ENCODE measurements at regions not wholly inside any gene's neighbourhood (a gene's known extent, or its start where the extent isn't known, plus 50 kb on each side); places are given as distances from the start of the nearest gene placed in this dataset.

- ChIA-PET POLR2A (no interaction called here), CTCF (no interaction called here)
- Histone ChIP-seq H3K4me3 (ENCODE audit: control insufficient read depth in 1 of 2, extremely low read depth in 1 of 2, low read length in 1 of 2) (no peak overlapping the region), H3K27ac (ENCODE audit: low read length) (no peak overlapping the region), H3K36me3 (ENCODE audit: control insufficient read depth in 2 of 2, extremely low read depth in 1 of 2, insufficient read depth in 1 of 2, low read length in 1 of 2) (no peaks in the 10 kb centered on the region), H3K27me3 (replicated peaks in 1 of 2; ENCODE audit: control insufficient read depth in 2 of 2, extremely low read depth in 1 of 2, insufficient read depth in 2 of 2, low read length in 1 of 2) (no peaks in the 10 kb centered on the region), H3K9me3 (no peaks in the 10 kb centered on the region), H3K4me1 (ENCODE audit: control insufficient read depth in 1 of 2, extremely low read depth in 1 of 2, insufficient read depth in 2 of 2, low read length in 2 of 2) (no peaks in the 10 kb centered on the region)
- no peak for DNase-seq
- WGBS (ENCODE audit: insufficient coverage) = no CpG with 5 or more reads among the region's 2 CpGs
- peaks cover 3 to 18% (median 3%) of the 10 kb centered on the region in 3 donors for H3K9me3 Mint-ChIP-seq
- H3K4me1 Mint-ChIP-seq = peaks cover 0 to 7% (median 0%) of the 10 kb centered on the region in 3 donors
- no peak for ATAC-seq (replicated peaks in 1 of 4)
- no peak overlapping the region for H3K4me3 Mint-ChIP-seq
- H3K27ac Mint-ChIP-seq = no peak overlapping the region
- H3K36me3 Mint-ChIP-seq = no peaks in the 10 kb centered on the region
- peaks cover 0 to 14% of the 10 kb centered on the region in 2 donors for H3K27me3 Mint-ChIP-seq
Measured at GRCh38 chr10:44725404-44725803, 185.7 kb upstream of the TMEM72 start.

- Histone ChIP-seq H3K4me1 (ENCODE audit: control insufficient read depth in 1 of 2, extremely low read depth in 1 of 2, insufficient read depth in 2 of 2, low read length in 2 of 2) (no peaks in the 10 kb centered on the region), H3K36me3 (ENCODE audit: control insufficient read depth in 2 of 2, extremely low read depth in 1 of 2, insufficient read depth in 1 of 2, low read length in 1 of 2) (no peaks in the 10 kb centered on the region), H3K27ac (ENCODE audit: low read length) (no peak overlapping the region), H3K4me3 (ENCODE audit: control insufficient read depth in 1 of 2, extremely low read depth in 1 of 2, low read length in 1 of 2) (no peak overlapping the region), H3K9me3 (no peaks in the 10 kb centered on the region), H3K27me3 (replicated peaks in 1 of 2; ENCODE audit: control insufficient read depth in 2 of 2, extremely low read depth in 1 of 2, insufficient read depth in 2 of 2, low read length in 1 of 2) (peaks cover 0 to 3% of the 10 kb centered on the region in 2 experiments)
- WGBS (ENCODE audit: insufficient coverage) = 70% methylated on average over 2 of the region's 2 CpGs
- Mint-ChIP-seq H3K36me3 (no peaks in the 10 kb centered on the region), H3K27me3 (peaks cover 1 to 16% of the 10 kb centered on the region in 2 donors), H3K9me3 (peaks cover 5 to 25% (median 6%) of the 10 kb centered on the region in 3 donors), H3K4me1 (no peaks in the 10 kb centered on the region), H3K4me3 (no peak overlapping the region), H3K27ac (no peak overlapping the region)
- ChIA-PET POLR2A (no interaction called here), CTCF (interaction anchor here in 1 of 2 donors (0.5 kb wide), 1 partner anchor 13 kb away, joined by 4 read pairs; no protein-coding TSS in a partner anchor)
- DNase-seq (no peak), ATAC-seq (replicated peaks in 1 of 4) (no peak)
Measured at GRCh38 chr10:44731283-44731682, 179.9 kb upstream of the TMEM72 start.

- no CpG with 5 or more reads among the region's 5 CpGs for WGBS (ENCODE audit: insufficient coverage)
Measured at GRCh38 chr10:44733501-44734488, 177.3 kb upstream of the TMEM72 start.

GRCh38 chr10:44742248-44742647 is 168.9 kb upstream of the TMEM72 start:
- Mint-ChIP-seq H3K27me3 (peaks cover 2 to 20% of the 10 kb centered on the region in 2 donors), H3K36me3 (no peaks in the 10 kb centered on the region), H3K9me3 (no peaks in the 10 kb centered on the region), H3K4me1 (no peaks in the 10 kb centered on the region), H3K27ac (no peak overlapping the region), H3K4me3 (no peak overlapping the region)
- Histone ChIP-seq H3K27me3 (replicated peaks in 1 of 2; ENCODE audit: control insufficient read depth in 2 of 2, extremely low read depth in 1 of 2, insufficient read depth in 2 of 2, low read length in 1 of 2) (peaks cover 0 to 3% of the 10 kb centered on the region in 2 experiments), H3K27ac (ENCODE audit: low read length) (no peak overlapping the region), H3K9me3 (no peaks in the 10 kb centered on the region), H3K4me3 (ENCODE audit: control insufficient read depth in 1 of 2, extremely low read depth in 1 of 2, low read length in 1 of 2) (no peak overlapping the region), H3K4me1 (ENCODE audit: control insufficient read depth in 1 of 2, extremely low read depth in 1 of 2, insufficient read depth in 2 of 2, low read length in 2 of 2) (no peaks in the 10 kb centered on the region), H3K36me3 (ENCODE audit: control insufficient read depth in 2 of 2, extremely low read depth in 1 of 2, insufficient read depth in 1 of 2, low read length in 1 of 2) (no peaks in the 10 kb centered on the region)
- ATAC-seq (replicated peaks in 1 of 4) (no peak), DNase-seq (no peak)
- ChIA-PET CTCF (no interaction called here), POLR2A (interaction anchor here in 1 of 2 donors (0.6 kb wide), 1 partner anchor 1557 kb away, joined by 3 read pairs; no protein-coding TSS in a partner anchor)
- no CpG with 5 or more reads among the region's 4 CpGs for WGBS (ENCODE audit: insufficient coverage)

More at GRCh38 chr10:44733501-44734488, 177.3 kb upstream of the TMEM72 start:
- H3K9me3 Mint-ChIP-seq = peaks cover 5 to 19% (median 6%) of the 10 kb centered on the region in 3 donors
- DNase-seq (no peak), ATAC-seq (replicated peaks in 1 of 4) (no peak)
- POLR2A ChIA-PET = no interaction called here
- no peaks in the 10 kb centered on the region for H3K36me3 Mint-ChIP-seq
- H3K4me1 ChIP-seq (ENCODE audit: control insufficient read depth in 1 of 2, extremely low read depth in 1 of 2, insufficient read depth in 2 of 2, low read length in 2 of 2) = no peaks in the 10 kb centered on the region
- H3K27me3 ChIP-seq (replicated peaks in 1 of 2; ENCODE audit: control insufficient read depth in 2 of 2, extremely low read depth in 1 of 2, insufficient read depth in 2 of 2, low read length in 1 of 2) = peaks cover 0 to 3% of the 10 kb centered on the region in 2 experiments
- no peaks in the 10 kb centered on the region for H3K4me1 Mint-ChIP-seq
- H3K4me3 ChIP-seq (ENCODE audit: control insufficient read depth in 1 of 2, extremely low read depth in 1 of 2, low read length in 1 of 2) = no peak overlapping the region
- H3K27me3 Mint-ChIP-seq = peaks cover 1 to 31% of the 10 kb centered on the region in 2 donors
- H3K27ac Mint-ChIP-seq = no peak overlapping the region
- no peak overlapping the region for H3K4me3 Mint-ChIP-seq
- H3K27ac ChIP-seq (ENCODE audit: low read length) = no peak overlapping the region
- CTCF ChIA-PET = no interaction called here
- H3K36me3 ChIP-seq (ENCODE audit: control insufficient read depth in 2 of 2, extremely low read depth in 1 of 2, insufficient read depth in 1 of 2, low read length in 1 of 2) = no peaks in the 10 kb centered on the region
- H3K9me3 ChIP-seq = no peaks in the 10 kb centered on the region

GRCh38 chr10:44743535-44743934 is 167.6 kb upstream of the TMEM72 start:
- CTCF ChIA-PET = no interaction called here

GRCh38 chr10:44745920-44746319 is 165.2 kb upstream of the TMEM72 start:
- Histone ChIP-seq H3K27ac (ENCODE audit: low read length) (no peak overlapping the region), H3K9me3 (no peaks in the 10 kb centered on the region), H3K36me3 (ENCODE audit: control insufficient read depth in 2 of 2, extremely low read depth in 1 of 2, insufficient read depth in 1 of 2, low read length in 1 of 2) (no peaks in the 10 kb centered on the region), H3K27me3 (replicated peaks in 1 of 2; ENCODE audit: control insufficient read depth in 2 of 2, extremely low read depth in 1 of 2, insufficient read depth in 2 of 2, low read length in 1 of 2) (peaks cover 0 to 10% of the 10 kb centered on the region in 2 experiments), H3K4me3 (ENCODE audit: control insufficient read depth in 1 of 2, extremely low read depth in 1 of 2, low read length in 1 of 2) (no peak overlapping the region), H3K4me1 (ENCODE audit: control insufficient read depth in 1 of 2, extremely low read depth in 1 of 2, insufficient read depth in 2 of 2, low read length in 2 of 2) (no peaks in the 10 kb centered on the region)
- no peaks in the 10 kb centered on the region for H3K9me3 Mint-ChIP-seq
- no peaks in the 10 kb centered on the region for H3K36me3 Mint-ChIP-seq
- DNase-seq = no peak
- ChIA-PET POLR2A (no interaction called here), CTCF (interaction anchor here in 1 of 2 donors (0.6 kb wide), 1 partner anchor 74 kb away, joined by 3 read pairs; no protein-coding TSS in a partner anchor)
- no peak overlapping the region for H3K4me3 Mint-ChIP-seq
- H3K27ac Mint-ChIP-seq = no peak overlapping the region
- no peaks in the 10 kb centered on the region for H3K4me1 Mint-ChIP-seq
- ATAC-seq (replicated peaks in 1 of 4) = no peak
- H3K27me3 Mint-ChIP-seq = peaks cover 0 to 8% of the 10 kb centered on the region in 2 donors
- no CpG with 5 or more reads among the region's 2 CpGs for WGBS (ENCODE audit: insufficient coverage)

More at GRCh38 chr10:44743535-44743934, 167.6 kb upstream of the TMEM72 start:
- Histone ChIP-seq H3K9me3 (no peaks in the 10 kb centered on the region), H3K4me3 (ENCODE audit: control insufficient read depth in 1 of 2, extremely low read depth in 1 of 2, low read length in 1 of 2) (no peak overlapping the region), H3K27me3 (replicated peaks in 1 of 2; ENCODE audit: control insufficient read depth in 2 of 2, extremely low read depth in 1 of 2, insufficient read depth in 2 of 2, low read length in 1 of 2) (peaks cover 0 to 6% of the 10 kb centered on the region in 2 experiments), H3K4me1 (ENCODE audit: control insufficient read depth in 1 of 2, extremely low read depth in 1 of 2, insufficient read depth in 2 of 2, low read length in 2 of 2) (no peaks in the 10 kb centered on the region), H3K27ac (ENCODE audit: low read length) (no peak overlapping the region), H3K36me3 (ENCODE audit: control insufficient read depth in 2 of 2, extremely low read depth in 1 of 2, insufficient read depth in 1 of 2, low read length in 1 of 2) (no peaks in the 10 kb centered on the region)
- Mint-ChIP-seq H3K36me3 (no peaks in the 10 kb centered on the region), H3K9me3 (no peaks in the 10 kb centered on the region), H3K27me3 (peaks cover 2 to 16% of the 10 kb centered on the region in 2 donors), H3K4me3 (no peak overlapping the region), H3K4me1 (no peaks in the 10 kb centered on the region), H3K27ac (no peak overlapping the region)
- ATAC-seq (replicated peaks in 1 of 4) (no peak), DNase-seq (no peak)
- POLR2A ChIA-PET = no interaction called here
- no CpG with 5 or more reads among the region's 1 CpG for WGBS (ENCODE audit: insufficient coverage)
